WTC11 (cell line): ENCODE measurements at regions not wholly inside any gene's neighbourhood (a gene's known extent, or its start where the extent isn't known, plus 50 kb on each side); places are given as distances from the start of the nearest gene placed in this dataset.

ENCODE experiments used
- ATAC-seq: fragments of 200-7000 bp; cut with Tn5 transposase; 2 replicates; pipeline ENCODE4 v1.10.0; 2021; ENCODE audit warnings: mild to moderate bottlenecking, moderate library complexity
- CTCF ChIA-PET: fragments of 300-600 bp; sonication (Branson Sonifier 250); formaldehyde crosslinking; loops from one replicate; lab custom pipeline; 2021; ENCODE audit warnings: antibody characterized with exemption; lab: Charles Lee
- POLR2A ChIA-PET: fragments of 350-600 bp; sonication (Branson Sonifier 250); formaldehyde crosslinking; loops from one replicate; lab custom pipeline; 2021; ENCODE audit warnings: antibody characterized with exemption; lab: Charles Lee
- DNase-seq: peaks from one replicate; pipeline ENCODE4 v3.0.0; 2021; ENCODE audit warnings: low spot score
- H3K27ac Mint-ChIP-seq: 2 replicates; pipeline ENCODE4 v1.8.0; 2021; ENCODE audit warnings: mixed read lengths
- H3K27me3 Mint-ChIP-seq: 2 replicates; pipeline ENCODE4 v1.8.0; 2021; ENCODE audit warnings: low read depth, mild to moderate bottlenecking, moderate library complexity, mixed read lengths
- H3K36me3 Mint-ChIP-seq: 2 replicates; pipeline ENCODE4 v1.8.0; 2021; ENCODE audit warnings: mixed read lengths
- H3K4me1 Mint-ChIP-seq: 2 replicates; pipeline ENCODE4 v1.8.0; 2022; ENCODE audit warnings: mixed read lengths
- H3K4me3 Mint-ChIP-seq: 2 replicates; pipeline ENCODE4 v1.8.0; 2021; ENCODE audit warnings: mild to moderate bottlenecking, moderate library complexity, mixed read lengths
- H3K9me3 Mint-ChIP-seq: 2 replicates; pipeline ENCODE4 v1.8.0; 2021; ENCODE audit warnings: mixed read lengths
- CREB1 ChIP-seq: sonication (generic); formaldehyde crosslinking; IDR thresholded peaks from 2 replicates; pipeline ENCODE4 v1.8.0; 2023; ENCODE audit warnings: mild to moderate bottlenecking, missing genetic modification reagents
- ELF4 ChIP-seq: sonication (generic); formaldehyde crosslinking; IDR thresholded peaks from 2 replicates; pipeline ENCODE4 v1.8.1; 2022; ENCODE audit warnings: low read depth, mild to moderate bottlenecking, moderate library complexity, missing genetic modification reagents
- ESRRA ChIP-seq: sonication (generic); formaldehyde crosslinking; IDR thresholded peaks from 2 replicates; pipeline ENCODE4 v1.8.1; 2022; ENCODE audit warnings: mild to moderate bottlenecking, missing genetic modification reagents, borderline replicate concordance
- FOXJ3 ChIP-seq: sonication (generic); formaldehyde crosslinking; IDR thresholded peaks from 2 replicates; pipeline ENCODE4 v1.9.0; 2021; ENCODE audit warnings: missing genetic modification reagents, mild to moderate bottlenecking, borderline replicate concordance
- HMGA2 ChIP-seq: fragments of 250-450 bp; sonication (Bioruptor Pico); IDR thresholded peaks from 2 replicates; pipeline ENCODE4 v1.4.0; 2021; ENCODE audit warnings: mild to moderate bottlenecking, moderate library complexity
- KAT7 ChIP-seq: sonication (generic); formaldehyde crosslinking; IDR thresholded peaks from 2 replicates; pipeline ENCODE4 v1.8.1; 2023; ENCODE audit warnings: missing genetic modification reagents, mild to moderate bottlenecking, borderline replicate concordance
- SMAD4 ChIP-seq: sonication (generic); formaldehyde crosslinking; IDR thresholded peaks from 2 replicates; pipeline ENCODE4 v1.8.0; 2022; ENCODE audit warnings: mild to moderate bottlenecking, missing genetic modification reagents
- TCF7 ChIP-seq: sonication (generic); formaldehyde crosslinking; IDR thresholded peaks from 2 replicates; pipeline ENCODE4 v1.8.0; 2022; ENCODE audit warnings: mild to moderate bottlenecking, low read depth, missing genetic modification reagents, moderate library complexity
- TEAD1 ChIP-seq: sonication (generic); formaldehyde crosslinking; IDR thresholded peaks from 2 replicates; pipeline ENCODE4 v1.8.0; 2022; ENCODE audit warnings: mild to moderate bottlenecking, missing genetic modification reagents
- TEAD4 ChIP-seq: sonication (generic); formaldehyde crosslinking; IDR thresholded peaks from 2 replicates; pipeline ENCODE4 v1.8.0; 2022; ENCODE audit warnings: mild to moderate bottlenecking, missing genetic modification reagents
- TP53 ChIP-seq: sonication (generic); formaldehyde crosslinking; IDR thresholded peaks from 2 replicates; pipeline ENCODE4 v1.8.1; 2023; ENCODE audit warnings: mild to moderate bottlenecking, missing genetic modification reagents
- TF ChIP-seq, protein P1 (sequence below): sonication (generic); formaldehyde crosslinking; IDR thresholded peaks from 2 replicates; pipeline ENCODE4 v1.8.1; 2022; ENCODE audit warnings: low read depth, missing genetic modification reagents, borderline replicate concordance
- TF ChIP-seq, protein P2 (sequence below): sonication (generic); formaldehyde crosslinking; IDR thresholded peaks from 2 replicates; pipeline ENCODE4 v1.8.1; 2023; ENCODE audit warnings: mild to moderate bottlenecking, missing genetic modification reagents, moderate library complexity
- TF ChIP-seq, protein P3 (sequence below): sonication (generic); formaldehyde crosslinking; IDR thresholded peaks from 2 replicates; pipeline ENCODE4 v1.8.0; 2023; ENCODE audit warnings: missing genetic modification reagents
- TF ChIP-seq, protein P4 (sequence below): sonication (generic); formaldehyde crosslinking; IDR thresholded peaks from 2 replicates; pipeline ENCODE4 v1.8.0; 2023; ENCODE audit warnings: missing genetic modification reagents, mild to moderate bottlenecking, borderline replicate concordance
- TF ChIP-seq, protein P5 (sequence below): fragments of 250-450 bp; sonication (Bioruptor Pico); IDR thresholded peaks from 2 replicates; pipeline ENCODE4 v1.9.0; 2021; ENCODE audit warnings: mild to moderate bottlenecking
- TF ChIP-seq, protein P6 (sequence below): sonication (generic); formaldehyde crosslinking; IDR thresholded peaks from 2 replicates; pipeline ENCODE4 v1.8.1; 2022; ENCODE audit warnings: mild to moderate bottlenecking, missing genetic modification reagents, moderate library complexity, borderline replicate concordance

DNA sequence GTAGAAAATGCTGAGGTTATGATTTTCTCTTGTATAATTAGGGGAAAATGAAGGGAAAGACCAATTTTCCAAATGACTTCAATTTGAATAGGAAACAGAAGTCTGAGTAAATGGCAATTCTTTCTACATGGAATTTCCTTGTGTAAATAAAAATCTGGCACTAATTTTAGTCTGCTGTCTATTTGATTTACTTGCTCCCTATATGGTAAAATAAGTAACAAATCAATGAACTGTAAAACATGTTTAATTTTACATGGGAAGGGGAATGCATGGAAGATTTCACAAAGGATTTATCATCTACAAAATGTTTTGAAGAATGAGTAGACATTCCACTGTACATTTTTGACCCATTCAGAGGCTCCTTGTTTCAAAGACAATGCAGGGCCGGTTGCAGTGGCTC is 811.6 kb upstream of the GOT2 start:
- no peak for TF ChIP-seq ESRRA (CRISPR knock-in tag)
- TF ChIP-seq, protein P1, sequence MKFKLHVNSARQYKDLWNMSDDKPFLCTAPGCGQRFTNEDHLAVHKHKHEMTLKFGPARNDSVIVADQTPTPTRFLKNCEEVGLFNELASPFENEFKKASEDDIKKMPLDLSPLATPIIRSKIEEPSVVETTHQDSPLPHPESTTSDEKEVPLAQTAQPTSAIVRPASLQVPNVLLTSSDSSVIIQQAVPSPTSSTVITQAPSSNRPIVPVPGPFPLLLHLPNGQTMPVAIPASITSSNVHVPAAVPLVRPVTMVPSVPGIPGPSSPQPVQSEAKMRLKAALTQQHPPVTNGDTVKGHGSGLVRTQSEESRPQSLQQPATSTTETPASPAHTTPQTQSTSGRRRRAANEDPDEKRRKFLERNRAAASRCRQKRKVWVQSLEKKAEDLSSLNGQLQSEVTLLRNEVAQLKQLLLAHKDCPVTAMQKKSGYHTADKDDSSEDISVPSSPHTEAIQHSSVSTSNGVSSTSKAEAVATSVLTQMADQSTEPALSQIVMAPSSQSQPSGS (CRISPR knock-in tag) = no peak
- no peak for TF ChIP-seq SMAD4 (CRISPR knock-in tag)
- TF ChIP-seq, protein P2, sequence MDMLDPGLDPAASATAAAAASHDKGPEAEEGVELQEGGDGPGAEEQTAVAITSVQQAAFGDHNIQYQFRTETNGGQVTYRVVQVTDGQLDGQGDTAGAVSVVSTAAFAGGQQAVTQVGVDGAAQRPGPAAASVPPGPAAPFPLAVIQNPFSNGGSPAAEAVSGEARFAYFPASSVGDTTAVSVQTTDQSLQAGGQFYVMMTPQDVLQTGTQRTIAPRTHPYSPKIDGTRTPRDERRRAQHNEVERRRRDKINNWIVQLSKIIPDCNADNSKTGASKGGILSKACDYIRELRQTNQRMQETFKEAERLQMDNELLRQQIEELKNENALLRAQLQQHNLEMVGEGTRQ (CRISPR knock-in tag) = no peak
- TF ChIP-seq, protein P3, sequence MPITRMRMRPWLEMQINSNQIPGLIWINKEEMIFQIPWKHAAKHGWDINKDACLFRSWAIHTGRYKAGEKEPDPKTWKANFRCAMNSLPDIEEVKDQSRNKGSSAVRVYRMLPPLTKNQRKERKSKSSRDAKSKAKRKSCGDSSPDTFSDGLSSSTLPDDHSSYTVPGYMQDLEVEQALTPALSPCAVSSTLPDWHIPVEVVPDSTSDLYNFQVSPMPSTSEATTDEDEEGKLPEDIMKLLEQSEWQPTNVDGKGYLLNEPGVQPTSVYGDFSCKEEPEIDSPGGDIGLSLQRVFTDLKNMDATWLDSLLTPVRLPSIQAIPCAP (CRISPR knock-in tag) = no peak
- TF ChIP-seq TEAD1 (CRISPR knock-in tag) = no peak
- TF ChIP-seq TCF7 = no peak
- TF ChIP-seq, protein P4, sequence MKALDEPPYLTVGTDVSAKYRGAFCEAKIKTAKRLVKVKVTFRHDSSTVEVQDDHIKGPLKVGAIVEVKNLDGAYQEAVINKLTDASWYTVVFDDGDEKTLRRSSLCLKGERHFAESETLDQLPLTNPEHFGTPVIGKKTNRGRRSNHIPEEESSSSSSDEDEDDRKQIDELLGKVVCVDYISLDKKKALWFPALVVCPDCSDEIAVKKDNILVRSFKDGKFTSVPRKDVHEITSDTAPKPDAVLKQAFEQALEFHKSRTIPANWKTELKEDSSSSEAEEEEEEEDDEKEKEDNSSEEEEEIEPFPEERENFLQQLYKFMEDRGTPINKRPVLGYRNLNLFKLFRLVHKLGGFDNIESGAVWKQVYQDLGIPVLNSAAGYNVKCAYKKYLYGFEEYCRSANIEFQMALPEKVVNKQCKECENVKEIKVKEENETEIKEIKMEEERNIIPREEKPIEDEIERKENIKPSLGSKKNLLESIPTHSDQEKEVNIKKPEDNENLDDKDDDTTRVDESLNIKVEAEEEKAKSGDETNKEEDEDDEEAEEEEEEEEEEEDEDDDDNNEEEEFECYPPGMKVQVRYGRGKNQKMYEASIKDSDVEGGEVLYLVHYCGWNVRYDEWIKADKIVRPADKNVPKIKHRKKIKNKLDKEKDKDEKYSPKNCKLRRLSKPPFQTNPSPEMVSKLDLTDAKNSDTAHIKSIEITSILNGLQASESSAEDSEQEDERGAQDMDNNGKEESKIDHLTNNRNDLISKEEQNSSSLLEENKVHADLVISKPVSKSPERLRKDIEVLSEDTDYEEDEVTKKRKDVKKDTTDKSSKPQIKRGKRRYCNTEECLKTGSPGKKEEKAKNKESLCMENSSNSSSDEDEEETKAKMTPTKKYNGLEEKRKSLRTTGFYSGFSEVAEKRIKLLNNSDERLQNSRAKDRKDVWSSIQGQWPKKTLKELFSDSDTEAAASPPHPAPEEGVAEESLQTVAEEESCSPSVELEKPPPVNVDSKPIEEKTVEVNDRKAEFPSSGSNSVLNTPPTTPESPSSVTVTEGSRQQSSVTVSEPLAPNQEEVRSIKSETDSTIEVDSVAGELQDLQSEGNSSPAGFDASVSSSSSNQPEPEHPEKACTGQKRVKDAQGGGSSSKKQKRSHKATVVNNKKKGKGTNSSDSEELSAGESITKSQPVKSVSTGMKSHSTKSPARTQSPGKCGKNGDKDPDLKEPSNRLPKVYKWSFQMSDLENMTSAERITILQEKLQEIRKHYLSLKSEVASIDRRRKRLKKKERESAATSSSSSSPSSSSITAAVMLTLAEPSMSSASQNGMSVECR (CRISPR knock-in tag) = no peak
- no peak for TF ChIP-seq FOXJ3 (CRISPR knock-in tag)
- no peak for TF ChIP-seq TEAD4 (CRISPR knock-in tag)
- TF ChIP-seq HMGA2 (CRISPR knock-in tag) = no peak
- no peak for TF ChIP-seq CREB1
- no peak for TF ChIP-seq ELF4 (CRISPR knock-in tag)
- TF ChIP-seq, protein P5, sequence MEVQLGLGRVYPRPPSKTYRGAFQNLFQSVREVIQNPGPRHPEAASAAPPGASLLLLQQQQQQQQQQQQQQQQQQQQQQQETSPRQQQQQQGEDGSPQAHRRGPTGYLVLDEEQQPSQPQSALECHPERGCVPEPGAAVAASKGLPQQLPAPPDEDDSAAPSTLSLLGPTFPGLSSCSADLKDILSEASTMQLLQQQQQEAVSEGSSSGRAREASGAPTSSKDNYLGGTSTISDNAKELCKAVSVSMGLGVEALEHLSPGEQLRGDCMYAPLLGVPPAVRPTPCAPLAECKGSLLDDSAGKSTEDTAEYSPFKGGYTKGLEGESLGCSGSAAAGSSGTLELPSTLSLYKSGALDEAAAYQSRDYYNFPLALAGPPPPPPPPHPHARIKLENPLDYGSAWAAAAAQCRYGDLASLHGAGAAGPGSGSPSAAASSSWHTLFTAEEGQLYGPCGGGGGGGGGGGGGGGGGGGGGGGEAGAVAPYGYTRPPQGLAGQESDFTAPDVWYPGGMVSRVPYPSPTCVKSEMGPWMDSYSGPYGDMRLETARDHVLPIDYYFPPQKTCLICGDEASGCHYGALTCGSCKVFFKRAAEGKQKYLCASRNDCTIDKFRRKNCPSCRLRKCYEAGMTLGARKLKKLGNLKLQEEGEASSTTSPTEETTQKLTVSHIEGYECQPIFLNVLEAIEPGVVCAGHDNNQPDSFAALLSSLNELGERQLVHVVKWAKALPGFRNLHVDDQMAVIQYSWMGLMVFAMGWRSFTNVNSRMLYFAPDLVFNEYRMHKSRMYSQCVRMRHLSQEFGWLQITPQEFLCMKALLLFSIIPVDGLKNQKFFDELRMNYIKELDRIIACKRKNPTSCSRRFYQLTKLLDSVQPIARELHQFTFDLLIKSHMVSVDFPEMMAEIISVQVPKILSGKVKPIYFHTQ (CRISPR knock-in tag) = no peak
- TF ChIP-seq, all 79 proteins: peak for 0
- Mint-ChIP-seq H3K27me3 (no peaks in the 10 kb centered on the region), H3K4me3 (no peak overlapping the region), H3K4me1 (peaks cover 14% of the 10 kb centered on the region), H3K36me3 (no peaks in the 10 kb centered on the region), H3K9me3 (no peaks in the 10 kb centered on the region), H3K27ac (no peak overlapping the region)
- ChIA-PET POLR2A (no interaction called here), CTCF (no interaction called here)
- DNase-seq (no peak), ATAC-seq (no peak)

DNA sequence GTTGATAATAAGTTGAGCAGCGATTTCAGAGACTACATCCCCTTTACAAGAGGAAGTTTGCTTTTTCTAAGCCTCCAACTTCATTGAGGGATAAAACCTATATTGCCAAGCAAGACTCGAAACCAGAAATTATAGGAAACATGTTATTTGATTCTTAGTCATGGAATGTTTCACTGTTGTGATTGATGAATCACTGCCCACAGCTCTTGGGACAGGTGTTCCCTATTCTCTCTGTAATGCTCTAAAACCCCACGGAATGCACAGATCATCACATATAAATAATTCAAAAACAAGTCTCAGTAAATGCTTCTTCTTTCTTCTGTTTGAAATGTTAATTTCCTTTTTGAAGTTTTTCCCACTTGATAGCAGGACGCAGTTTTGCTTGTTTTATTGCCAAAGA is 809.5 kb upstream of the GOT2 start:
- H3K27me3 Mint-ChIP-seq = no peaks in the 10 kb centered on the region
- ATAC-seq (no peak), DNase-seq (no peak)
- H3K4me1 Mint-ChIP-seq = peaks cover 21% of the 10 kb centered on the region
- ChIA-PET POLR2A (no interaction called here), CTCF (no interaction called here)
- TF ChIP-seq KAT7 (CRISPR knock-in tag) = no peak
- no peak for TF ChIP-seq TP53
- TF ChIP-seq TCF7 = no peak
- TF ChIP-seq, protein P6, sequence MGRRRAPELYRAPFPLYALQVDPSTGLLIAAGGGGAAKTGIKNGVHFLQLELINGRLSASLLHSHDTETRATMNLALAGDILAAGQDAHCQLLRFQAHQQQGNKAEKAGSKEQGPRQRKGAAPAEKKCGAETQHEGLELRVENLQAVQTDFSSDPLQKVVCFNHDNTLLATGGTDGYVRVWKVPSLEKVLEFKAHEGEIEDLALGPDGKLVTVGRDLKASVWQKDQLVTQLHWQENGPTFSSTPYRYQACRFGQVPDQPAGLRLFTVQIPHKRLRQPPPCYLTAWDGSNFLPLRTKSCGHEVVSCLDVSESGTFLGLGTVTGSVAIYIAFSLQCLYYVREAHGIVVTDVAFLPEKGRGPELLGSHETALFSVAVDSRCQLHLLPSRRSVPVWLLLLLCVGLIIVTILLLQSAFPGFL (CRISPR knock-in tag) = no peak
- H3K9me3 Mint-ChIP-seq = peaks cover 8% of the 10 kb centered on the region
- no peak overlapping the region for H3K4me3 Mint-ChIP-seq
- no peaks in the 10 kb centered on the region for H3K36me3 Mint-ChIP-seq
- H3K27ac Mint-ChIP-seq = no peak overlapping the region
